PFSK-1 (cell line): ENCODE measurements at regions not wholly inside any gene's neighbourhood (a gene's known extent, or its start where the extent isn't known, plus 50 kb on each side); places are given as distances from the start of the nearest gene placed in this dataset.

ENCODE experiments used
- FOXP2 ChIP-seq: optimal IDR thresholded peaks from 2 replicates; pipeline ENCODE3; 2011; ENCODE audit warnings: borderline replicate concordance, control low read depth, inconsistent platforms; ENCODE audit not compliant: insufficient read depth; ENCODE audit errors: extremely low read length, extremely low read depth
- POLR2AphosphoS5 ChIP-seq: IDR thresholded peaks from 2 replicates; pipeline ENCODE4 v1.6.1; 2012; ENCODE audit warnings: low read depth, mild to moderate bottlenecking, control low read depth, low read length, moderate library complexity
- REST ChIP-seq, 2 experiments: IDR thresholded peaks; 2 replicates each; pipeline versions ENCODE4 v1.6.1 to v1.8.0; 2011 to 2012; ENCODE audit warnings: low read depth in 2 of 2, low read length in 2 of 2, control low read depth in 1 of 2, inconsistent platforms in 1 of 2, mild to moderate bottlenecking in 1 of 2, moderate library complexity in 1 of 2; ENCODE audit not compliant: insufficient read depth in 1 of 2
- SIN3A ChIP-seq: IDR thresholded peaks from 2 replicates; pipeline ENCODE4 v1.6.1; 2012; ENCODE audit warnings: mild to moderate bottlenecking, low read length, moderate library complexity, borderline replicate concordance; ENCODE audit not compliant: insufficient read depth
- TAF1 ChIP-seq: IDR thresholded peaks from 2 replicates; pipeline ENCODE4 v1.6.1; 2012; ENCODE audit warnings: low read length, control low read depth, borderline replicate concordance; ENCODE audit not compliant: insufficient read depth

GRCh38 chr2:217074576-217075255 is 214.9 kb upstream of the TNP1 start:
- no peak for TF ChIP-seq POLR2AphosphoS5
- no peak for TF ChIP-seq SIN3A
- TF ChIP-seq TAF1 = no peak
- TF ChIP-seq FOXP2 = no peak
- no peak for TF ChIP-seq REST (IDR thresholded peaks at IDR 0.05; ENCODE audit: insufficient read depth in 1 of 2, low read depth in 2 of 2, low read length in 2 of 2)

GRCh38 chr2:217071416-217071815 is 211.6 kb upstream of the TNP1 start:
- TF ChIP-seq POLR2AphosphoS5 = no peak
- TF ChIP-seq REST (IDR thresholded peaks at IDR 0.05; ENCODE audit: insufficient read depth in 1 of 2, low read depth in 2 of 2, low read length in 2 of 2) = no peak
- TF ChIP-seq TAF1 = no peak
- no peak for TF ChIP-seq FOXP2
- no peak for TF ChIP-seq SIN3A

GRCh38 chr2:217070611-217071010 is 210.7 kb upstream of the TNP1 start:
- TF ChIP-seq POLR2AphosphoS5 (no peak), SIN3A (no peak), FOXP2 (no peak), TAF1 (no peak), REST (IDR thresholded peaks at IDR 0.05; ENCODE audit: insufficient read depth in 1 of 2, low read depth in 2 of 2, low read length in 2 of 2) (no peak)

- TF ChIP-seq SIN3A = no peak
- no peak for TF ChIP-seq FOXP2
- TF ChIP-seq REST (IDR thresholded peaks at IDR 0.05; ENCODE audit: insufficient read depth in 1 of 2, low read depth in 2 of 2, low read length in 2 of 2) = no peak
- TF ChIP-seq POLR2AphosphoS5 = no peak
- TF ChIP-seq TAF1 = no peak
Measured at GRCh38 chr2:217070043-217070430, 210.2 kb upstream of the TNP1 start.
